ENCODE measurements at regions not wholly inside any gene's neighbourhood (a gene's known extent, or its start where the extent isn't known, plus 50 kb on each side); places are given as distances from the start of the nearest gene placed in this dataset.

DNA sequence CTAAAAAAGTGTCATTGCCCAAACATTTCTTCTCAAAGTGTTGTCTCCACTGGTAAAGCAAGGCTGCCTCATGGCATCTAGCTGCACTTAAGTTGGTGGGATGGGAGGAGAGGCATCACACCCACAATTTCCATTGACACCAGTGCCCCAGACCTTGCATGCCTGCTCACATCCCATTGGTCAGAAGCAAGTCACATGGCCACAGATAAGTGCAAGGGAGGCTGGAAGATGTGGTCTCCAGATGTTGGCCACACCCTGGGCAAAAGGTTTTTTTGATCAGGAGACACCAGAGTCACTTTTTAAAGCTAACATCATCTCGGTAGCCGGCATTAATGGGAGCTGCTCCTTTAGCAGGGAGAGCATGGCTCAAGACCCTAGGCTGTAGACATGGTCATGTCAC is 157.1 kb upstream of the CST7 start:
- no peak overlapping the region for H3K27ac Mint-ChIP-seq
- no peak overlapping the region for H3K4me3 Mint-ChIP-seq
- H3K27me3 Mint-ChIP-seq (ENCODE audit: low read depth, poor library complexity) = peaks cover 19% of the 10 kb centered on the region
- no peaks in the 10 kb centered on the region for H3K9me3 Mint-ChIP-seq
- DNase-seq = no peak
- TF ChIP-seq, protein P1, sequence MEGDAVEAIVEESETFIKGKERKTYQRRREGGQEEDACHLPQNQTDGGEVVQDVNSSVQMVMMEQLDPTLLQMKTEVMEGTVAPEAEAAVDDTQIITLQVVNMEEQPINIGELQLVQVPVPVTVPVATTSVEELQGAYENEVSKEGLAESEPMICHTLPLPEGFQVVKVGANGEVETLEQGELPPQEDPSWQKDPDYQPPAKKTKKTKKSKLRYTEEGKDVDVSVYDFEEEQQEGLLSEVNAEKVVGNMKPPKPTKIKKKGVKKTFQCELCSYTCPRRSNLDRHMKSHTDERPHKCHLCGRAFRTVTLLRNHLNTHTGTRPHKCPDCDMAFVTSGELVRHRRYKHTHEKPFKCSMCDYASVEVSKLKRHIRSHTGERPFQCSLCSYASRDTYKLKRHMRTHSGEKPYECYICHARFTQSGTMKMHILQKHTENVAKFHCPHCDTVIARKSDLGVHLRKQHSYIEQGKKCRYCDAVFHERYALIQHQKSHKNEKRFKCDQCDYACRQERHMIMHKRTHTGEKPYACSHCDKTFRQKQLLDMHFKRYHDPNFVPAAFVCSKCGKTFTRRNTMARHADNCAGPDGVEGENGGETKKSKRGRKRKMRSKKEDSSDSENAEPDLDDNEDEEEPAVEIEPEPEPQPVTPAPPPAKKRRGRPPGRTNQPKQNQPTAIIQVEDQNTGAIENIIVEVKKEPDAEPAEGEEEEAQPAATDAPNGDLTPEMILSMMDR (IDR thresholded peaks at IDR 0.05) = no peak
- no peaks in the 10 kb centered on the region for H3K36me3 Mint-ChIP-seq (ENCODE audit: low read depth)
- H3K4me1 Mint-ChIP-seq = peaks cover 7% of the 10 kb centered on the region

DNA sequence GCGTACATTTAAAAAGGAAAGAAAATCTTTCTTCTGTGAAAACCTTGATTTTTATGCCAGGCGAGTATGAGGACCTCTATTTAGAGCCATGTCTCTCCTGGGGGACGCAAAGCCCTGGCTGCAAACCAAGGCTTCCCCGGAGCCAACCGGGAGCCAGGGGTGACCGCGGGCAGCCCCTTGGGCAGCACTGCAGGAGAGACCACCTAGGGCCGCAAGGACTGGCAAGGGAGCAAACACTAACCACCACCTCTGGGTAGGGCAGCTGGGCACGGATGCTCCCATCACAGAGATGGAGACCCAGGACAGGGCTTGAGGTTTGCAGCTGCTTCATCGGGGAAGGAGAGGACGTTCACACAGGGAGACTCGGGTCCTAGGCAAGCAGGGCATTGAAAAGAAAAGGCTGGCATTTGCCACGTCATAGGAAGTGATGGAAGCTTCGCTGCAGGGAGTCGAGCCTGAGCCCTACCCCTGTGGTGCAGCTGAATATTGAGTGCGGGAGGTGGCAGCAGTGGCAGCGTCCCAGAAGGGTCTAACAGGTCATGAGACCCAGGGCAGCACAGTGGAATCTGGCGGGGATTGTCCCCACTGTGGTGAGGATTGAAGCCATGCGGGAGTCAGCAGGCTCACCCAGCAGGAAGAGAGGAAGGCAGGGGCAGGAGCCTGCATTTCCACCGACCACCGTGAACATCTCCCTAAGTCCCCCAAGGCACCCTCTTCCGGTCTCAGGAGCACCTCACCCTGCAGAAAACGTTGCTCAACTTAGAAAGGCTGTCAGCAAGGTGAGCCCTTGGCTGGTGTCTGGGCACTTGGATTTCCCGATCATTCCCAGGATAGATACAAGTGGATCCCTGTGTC is 156.2 kb upstream of the CST7 start:
- H3K36me3 Mint-ChIP-seq (ENCODE audit: low read depth) = no peaks in the 10 kb centered on the region
- peaks cover 7% of the 10 kb centered on the region for H3K4me1 Mint-ChIP-seq
- no peak overlapping the region for H3K27ac Mint-ChIP-seq
- no peak overlapping the region for H3K4me3 Mint-ChIP-seq
- no peak for DNase-seq
- H3K9me3 Mint-ChIP-seq = no peaks in the 10 kb centered on the region
- TF ChIP-seq, protein P1 (IDR thresholded peaks at IDR 0.05) = no peak
- peaks cover 19% of the 10 kb centered on the region for H3K27me3 Mint-ChIP-seq (ENCODE audit: low read depth, poor library complexity)

DNA sequence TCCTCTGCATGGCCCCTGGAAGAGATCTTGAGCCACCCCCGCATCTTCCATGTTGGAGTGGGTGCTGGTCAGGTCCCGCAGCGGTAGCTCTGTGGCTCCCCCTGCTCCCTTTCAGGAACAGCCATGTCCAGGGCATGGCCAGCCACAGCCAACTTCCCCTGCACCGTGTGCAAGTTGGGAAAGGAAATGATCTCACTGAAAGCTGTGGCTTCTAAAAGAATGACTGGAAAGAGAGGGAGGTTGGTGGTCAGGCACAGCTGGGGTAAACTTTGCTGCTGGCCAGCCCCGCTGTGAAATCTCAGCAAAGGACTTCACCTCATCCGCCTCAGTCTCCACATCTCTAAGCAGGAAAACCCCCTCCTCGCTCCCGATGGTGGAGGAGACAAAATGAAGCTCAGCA is 153.6 kb upstream of the CST7 start:
- Mint-ChIP-seq H3K4me3 (no peak overlapping the region), H3K4me1 (peaks cover 8% of the 10 kb centered on the region), H3K27ac (no peak overlapping the region), H3K27me3 (ENCODE audit: low read depth, poor library complexity) (peaks cover 20% of the 10 kb centered on the region), H3K9me3 (no peaks in the 10 kb centered on the region), H3K36me3 (ENCODE audit: low read depth) (no peaks in the 10 kb centered on the region)
- DNase-seq = no peak
- TF ChIP-seq, protein P1 (IDR thresholded peaks at IDR 0.05) = no peak

DNA sequence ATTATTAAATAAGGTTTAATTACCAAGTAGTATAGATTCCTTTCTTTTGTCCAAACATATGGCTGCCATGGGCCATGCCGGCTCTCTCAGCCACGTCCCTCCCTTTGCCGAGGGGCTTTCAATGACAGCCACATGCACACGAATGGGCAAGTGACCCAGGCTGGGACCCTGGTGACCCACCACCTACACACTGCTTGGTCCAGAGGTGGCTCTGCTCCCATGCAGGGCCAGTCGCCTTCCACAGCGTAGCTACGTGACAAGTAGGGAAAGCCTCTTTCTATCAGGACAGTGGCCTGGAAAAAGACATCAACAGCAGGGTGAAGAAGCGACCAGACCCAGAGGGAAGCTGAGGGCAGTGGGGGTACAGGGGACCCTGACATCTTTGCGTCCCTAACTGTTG is 152.8 kb upstream of the CST7 start:
- Mint-ChIP-seq H3K36me3 (ENCODE audit: low read depth) (no peaks in the 10 kb centered on the region), H3K27ac (no peak overlapping the region), H3K4me1 (peaks cover 13% of the 10 kb centered on the region), H3K4me3 (no peak overlapping the region), H3K27me3 (ENCODE audit: low read depth, poor library complexity) (peaks cover 20% of the 10 kb centered on the region), H3K9me3 (no peaks in the 10 kb centered on the region)
- DNase-seq = no peak
- TF ChIP-seq, protein P1 (IDR thresholded peaks at IDR 0.05) = no peak

DNA sequence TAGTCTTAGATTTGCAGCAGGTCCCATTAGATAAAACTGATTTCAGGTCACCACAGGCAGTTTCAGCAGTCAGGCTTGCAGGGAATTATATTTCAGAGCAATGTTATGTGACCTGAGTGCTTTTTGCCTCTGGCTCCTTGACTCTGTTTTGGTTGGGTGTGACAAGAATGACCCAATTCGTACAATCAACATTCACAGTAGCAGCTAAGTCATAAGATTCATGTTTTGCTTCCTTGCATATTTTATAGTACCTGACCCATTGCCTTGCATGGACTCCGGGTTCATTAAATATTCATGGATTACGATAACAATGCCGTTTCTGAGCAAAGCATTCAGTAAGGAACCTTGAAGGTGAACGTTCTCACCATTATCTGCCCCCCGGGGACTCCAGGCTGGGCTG is 152.0 kb upstream of the CST7 start:
- TF ChIP-seq, protein P1 (IDR thresholded peaks at IDR 0.05) = no peak
- no peak for DNase-seq
- Mint-ChIP-seq H3K9me3 (no peaks in the 10 kb centered on the region), H3K27me3 (ENCODE audit: low read depth, poor library complexity) (peaks cover 20% of the 10 kb centered on the region), H3K36me3 (ENCODE audit: low read depth) (no peaks in the 10 kb centered on the region), H3K4me1 (peaks cover 13% of the 10 kb centered on the region), H3K4me3 (no peak overlapping the region), H3K27ac (no peak overlapping the region)

All from nephron progenitor cell (in vitro differentiated cells).